ENCODE measurements at regions not wholly inside any gene's neighbourhood (a gene's known extent, or its start where the extent isn't known, plus 50 kb on each side); places are given as distances from the start of the nearest gene placed in this dataset.
"Not testable (repeated sequence)": the region's sequence is repeated elsewhere in the genome, so short reads cannot be mapped to it uniquely, and the experiment has no call there.

DNA sequence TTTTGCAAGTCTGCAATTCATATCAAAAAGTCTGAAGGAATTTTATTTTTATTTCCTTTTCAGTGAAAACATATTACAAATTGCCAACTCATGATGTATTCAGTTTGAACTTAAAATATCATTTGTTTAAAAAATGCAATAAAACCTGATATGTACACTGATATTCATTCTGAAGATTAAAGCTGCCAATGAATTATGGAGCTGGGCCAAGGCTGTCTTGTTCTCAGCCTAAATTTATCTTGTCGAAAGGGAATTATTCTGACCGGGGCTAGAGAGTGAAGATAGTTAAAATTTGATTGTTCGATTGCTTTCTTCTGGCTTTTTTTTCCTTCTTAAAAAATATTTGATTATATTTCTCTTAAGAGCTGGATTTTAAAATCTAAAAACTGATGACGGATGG lies 54.0 kb upstream of the RBFOX1 start:
- no peak for DNase-seq

DNA sequence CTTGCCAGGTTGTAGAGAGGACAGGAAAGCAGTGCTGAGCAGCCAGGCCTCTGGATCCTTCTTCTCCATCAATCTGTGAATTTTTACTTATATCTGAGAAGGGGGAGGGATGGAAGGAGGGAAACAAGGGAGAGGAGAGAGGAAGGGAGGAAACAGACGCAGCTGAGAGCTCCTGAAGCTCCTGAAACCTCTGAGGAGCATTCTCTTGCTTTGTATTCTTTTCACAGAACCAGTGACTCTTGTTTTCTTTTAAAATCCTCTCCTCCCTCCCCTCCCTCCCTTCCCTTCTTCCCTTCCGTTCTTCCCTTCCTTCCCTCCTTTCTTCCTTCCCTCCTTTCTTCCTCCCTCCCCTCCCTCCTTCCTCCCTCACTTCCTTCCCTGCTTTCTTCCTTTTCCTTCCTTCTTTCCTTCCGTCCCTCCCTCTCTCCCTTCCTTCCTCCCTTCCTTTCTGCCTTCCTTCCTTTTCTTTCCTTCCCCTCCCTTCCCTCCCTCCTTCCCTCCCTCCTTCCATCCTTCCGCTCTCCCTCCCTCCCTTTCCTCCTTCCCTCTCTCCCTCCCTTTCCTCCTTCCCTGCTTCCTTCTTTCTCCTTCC lies 60.0 kb upstream of the RBFOX1 start:
- no peak for DNase-seq

DNA sequence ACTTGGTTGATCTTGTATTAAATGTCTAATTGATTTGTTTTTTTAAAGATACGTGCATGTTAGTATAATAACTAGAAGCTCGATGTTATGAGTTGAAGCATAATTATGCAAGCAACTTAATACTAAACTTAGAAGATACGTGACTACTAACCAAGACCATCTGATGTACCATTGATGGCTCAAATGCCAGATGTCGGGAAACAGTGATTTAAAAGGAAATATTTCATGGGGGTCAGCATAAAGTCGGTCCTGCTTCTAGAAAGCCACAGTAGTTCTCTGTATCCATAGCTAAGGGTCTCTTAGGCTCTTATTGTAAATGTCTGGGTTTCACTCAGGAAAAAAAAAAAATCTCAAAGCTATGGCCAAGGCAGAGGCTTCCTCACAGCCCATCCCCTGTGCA lies 61.2 kb upstream of the RBFOX1 start:
- no peak for DNase-seq

DNA sequence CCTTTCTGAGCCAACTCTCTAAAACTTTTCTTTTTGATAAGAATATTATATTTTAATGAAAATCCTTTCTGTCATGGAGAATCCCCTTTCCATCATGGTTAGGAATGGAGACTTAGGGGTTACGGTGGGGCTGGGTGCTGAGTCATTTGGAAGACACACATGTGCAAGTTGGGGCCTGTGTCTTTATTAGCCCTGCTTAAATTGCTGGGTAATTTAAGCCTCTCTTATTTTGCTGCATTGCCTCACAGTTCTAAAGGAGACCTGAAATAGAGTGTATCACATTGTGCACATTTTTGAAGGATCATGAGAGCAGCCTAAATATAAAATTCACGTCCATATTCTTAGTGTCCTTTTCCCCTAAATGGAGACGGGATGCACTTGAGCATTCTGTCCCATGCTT lies 61.8 kb upstream of the RBFOX1 start:
- no peak for DNase-seq

DNA sequence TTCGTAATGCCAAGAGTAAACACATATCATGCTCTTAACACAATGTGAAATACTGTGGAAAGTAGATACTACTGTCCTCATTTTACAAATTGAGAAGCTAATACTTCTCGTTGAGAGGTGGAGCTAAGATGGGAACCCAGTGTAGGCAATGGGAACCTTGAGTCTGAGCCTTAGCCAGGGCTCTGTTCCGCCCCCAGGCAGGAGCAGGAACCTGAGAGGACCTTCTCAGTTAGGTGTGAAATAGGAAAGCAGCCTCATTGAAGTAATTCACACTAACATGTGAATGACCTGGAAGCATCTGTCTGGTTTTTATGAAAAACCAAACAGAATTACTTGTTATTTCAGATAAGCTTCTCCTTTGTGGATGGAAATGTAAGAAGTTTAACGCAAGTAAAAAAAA lies 62.6 kb upstream of the RBFOX1 start:
- DNase-seq, result no peak

DNA sequence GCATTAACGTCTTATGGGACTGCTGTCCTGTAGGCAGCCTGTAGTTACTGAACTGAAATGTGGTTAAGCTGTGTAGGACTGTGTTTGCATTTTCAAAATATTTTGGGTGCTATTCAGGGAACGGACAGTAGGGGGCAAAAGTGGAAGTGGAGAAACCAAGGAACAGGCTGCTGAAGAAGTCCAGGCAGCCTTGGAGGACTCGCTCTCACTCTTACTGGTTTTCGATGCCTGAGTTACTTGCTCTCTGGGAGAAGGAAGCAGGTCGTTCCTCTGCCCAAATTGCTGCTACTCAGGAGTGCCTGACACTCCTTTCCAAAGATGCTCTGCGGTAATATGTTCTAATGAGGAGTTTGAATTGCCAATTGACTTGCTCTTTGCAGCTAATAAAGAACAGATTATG lies 64.5 kb upstream of the RBFOX1 start:
- DNase-seq, result peak; percentile 1 to 2

DNA sequence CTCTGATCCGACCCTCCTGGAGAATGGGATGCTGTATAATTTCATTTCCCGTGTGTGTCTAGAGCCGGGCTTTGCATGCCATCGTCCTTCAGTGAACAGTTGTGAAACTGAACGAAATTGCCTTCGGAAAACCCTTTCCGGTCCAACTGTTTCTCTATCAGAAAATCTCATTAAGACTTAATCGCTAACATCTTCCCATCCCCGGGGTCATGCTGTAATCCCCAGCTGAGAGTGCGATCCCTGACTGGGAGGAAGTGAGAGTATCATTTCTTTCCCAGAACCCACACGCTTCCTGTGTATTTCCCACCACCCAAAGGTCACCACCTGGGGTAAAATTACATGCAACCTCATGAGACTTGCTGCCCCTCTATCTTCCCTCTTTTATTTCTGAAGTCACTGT lies 75.6 kb upstream of the RBFOX1 start:
- DNase-seq, result no peak

DNA sequence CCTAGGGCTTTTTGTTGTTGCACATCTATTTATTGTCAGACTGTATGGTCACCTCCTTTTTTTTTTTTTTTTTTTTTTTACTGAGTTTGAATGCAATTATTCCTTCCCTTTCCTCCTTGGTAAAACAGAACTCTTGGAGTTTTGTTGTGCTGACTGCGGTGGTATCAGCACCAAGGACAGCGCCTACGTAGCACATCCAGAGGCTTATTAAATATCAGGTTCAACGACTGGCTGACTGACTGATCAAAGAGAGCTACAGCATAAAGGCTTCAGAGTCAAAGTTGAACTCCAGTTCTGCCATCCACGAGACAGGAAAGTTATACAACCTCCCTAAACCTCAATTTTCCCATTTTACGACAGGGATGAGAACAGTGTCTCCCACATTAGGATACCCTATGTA lies 86.1 kb upstream of the RBFOX1 start:
- no peak for DNase-seq

DNA sequence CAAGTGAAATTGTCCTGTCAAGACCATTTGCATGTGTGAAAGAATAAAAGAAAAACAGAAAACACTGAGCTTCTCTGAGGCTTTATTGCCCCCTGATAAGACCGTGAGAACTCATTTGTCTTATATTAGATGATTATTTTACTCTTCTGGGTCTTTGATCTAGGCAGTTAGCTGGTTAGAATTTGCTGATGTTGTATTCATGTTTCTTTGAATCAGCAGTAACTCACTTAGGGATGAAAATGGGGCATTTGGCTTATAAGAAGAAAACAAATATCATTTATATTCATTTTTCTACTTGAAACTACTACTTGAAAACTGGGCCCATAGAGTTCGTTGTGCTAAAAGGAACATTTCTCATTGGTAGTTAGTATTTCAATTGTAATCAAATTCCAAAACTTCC lies 93.1 kb upstream of the RBFOX1 start:
- no peak for DNase-seq

DNA sequence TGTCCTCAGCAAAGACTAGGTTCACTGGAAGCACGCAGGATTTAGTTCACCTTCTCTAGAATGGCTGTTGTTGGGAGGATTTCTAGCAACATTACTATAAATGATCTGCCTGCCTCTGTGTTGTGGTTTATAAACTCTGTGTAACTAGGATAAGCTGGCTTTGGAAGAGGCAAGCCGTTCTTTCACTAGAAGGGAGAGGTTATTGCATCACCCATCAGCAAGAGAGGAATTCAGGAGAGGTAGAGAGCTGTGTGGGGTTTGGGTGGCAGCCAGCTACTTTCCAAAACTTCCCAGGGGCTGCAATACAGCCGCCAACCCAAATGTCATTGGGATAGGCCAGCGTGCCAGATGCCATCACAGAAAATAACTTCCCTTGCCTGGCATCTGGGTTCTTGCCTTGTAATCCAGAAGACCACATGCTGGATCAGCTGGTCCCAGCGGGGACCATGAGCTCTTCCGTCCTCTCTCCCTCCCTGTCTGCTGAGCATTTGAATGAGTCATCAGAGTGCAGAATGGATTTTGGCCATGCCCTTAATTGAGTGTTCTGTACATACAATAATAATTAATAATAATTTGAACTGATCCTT lies 95.7 kb upstream of the RBFOX1 start:
- no peak for DNase-seq

DNA sequence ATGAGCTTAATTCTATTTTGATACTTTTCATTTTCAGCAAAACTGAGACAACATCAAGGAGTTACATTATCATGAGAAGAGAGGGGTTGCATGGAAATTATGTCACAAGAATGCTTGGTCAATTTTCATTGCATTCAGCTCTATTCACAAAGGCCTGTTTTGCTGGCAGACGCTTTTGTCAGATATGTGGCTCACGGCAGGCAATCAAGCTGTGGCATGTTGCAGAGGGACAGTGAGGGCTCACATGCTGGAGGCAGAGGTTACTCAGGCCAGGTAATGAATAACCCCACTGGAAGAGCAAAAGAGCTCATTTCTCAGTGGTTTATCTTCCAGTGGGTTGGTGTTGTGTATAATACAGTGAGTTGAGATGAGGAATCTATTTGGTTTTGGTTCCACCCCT lies 98.7 kb upstream of the RBFOX1 start:
- DNase-seq, result no peak

DNA sequence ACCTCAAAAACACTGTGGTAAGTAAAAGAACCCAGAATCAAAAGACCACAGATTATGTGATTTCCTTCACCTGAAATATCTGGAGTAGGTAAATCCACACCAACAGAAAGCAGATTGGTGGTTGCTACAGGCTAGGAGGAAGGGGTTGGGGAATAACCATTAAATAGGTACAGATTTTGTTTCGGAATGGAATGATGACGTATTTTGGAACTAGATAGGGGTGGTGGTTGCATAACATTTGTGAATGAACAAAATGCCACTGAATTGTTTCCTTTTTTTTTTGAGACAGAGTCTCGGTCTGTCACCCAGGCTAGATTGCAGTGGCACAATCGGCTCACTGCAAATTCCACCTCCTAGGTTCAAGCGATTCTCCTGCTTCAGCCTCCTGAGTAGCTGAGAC lies 100.9 kb upstream of the RBFOX1 start:
- DNase-seq, result no peak

DNA sequence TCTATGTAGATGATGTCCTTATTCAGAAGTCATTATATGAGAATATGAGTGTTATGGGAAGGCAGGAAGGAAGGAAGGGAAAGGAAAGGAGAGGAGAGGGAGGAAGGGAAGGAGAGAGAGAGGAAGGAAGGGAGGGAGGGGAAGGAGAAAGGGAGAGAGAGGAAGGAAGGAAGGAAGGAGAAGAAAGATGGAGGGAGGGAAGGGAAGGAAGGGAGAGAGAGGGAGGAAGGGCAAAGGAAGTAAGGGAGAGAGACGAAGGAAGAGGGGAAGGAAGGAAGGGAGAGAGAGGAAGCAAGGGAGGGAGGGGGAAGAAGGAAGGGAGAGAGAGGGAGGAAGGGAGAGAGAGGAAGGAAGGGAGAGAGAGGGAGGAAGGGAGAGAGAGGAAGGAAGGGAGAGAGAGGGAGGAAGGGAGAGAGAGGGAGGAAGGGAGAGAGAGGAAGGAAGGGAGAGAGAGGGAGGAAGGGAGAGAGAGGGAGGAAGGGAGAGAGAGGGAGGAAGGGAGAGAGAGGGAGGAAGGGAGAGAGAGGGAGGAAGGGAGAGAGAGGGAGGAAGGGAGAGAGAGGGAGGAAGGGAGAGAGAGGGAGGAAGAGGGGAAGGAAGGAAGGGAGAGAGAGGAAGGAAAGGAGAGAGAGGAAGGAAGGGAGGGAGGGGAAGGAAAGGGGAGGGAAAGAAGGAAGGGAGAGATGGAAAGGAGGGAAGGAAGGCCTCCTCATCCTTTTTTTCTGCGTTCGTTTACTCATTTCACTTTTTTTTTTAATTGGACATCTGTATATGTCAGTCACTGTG lies 103.0 kb upstream of the RBFOX1 start:
- DNase-seq, result not testable (repeated sequence)

DNA sequence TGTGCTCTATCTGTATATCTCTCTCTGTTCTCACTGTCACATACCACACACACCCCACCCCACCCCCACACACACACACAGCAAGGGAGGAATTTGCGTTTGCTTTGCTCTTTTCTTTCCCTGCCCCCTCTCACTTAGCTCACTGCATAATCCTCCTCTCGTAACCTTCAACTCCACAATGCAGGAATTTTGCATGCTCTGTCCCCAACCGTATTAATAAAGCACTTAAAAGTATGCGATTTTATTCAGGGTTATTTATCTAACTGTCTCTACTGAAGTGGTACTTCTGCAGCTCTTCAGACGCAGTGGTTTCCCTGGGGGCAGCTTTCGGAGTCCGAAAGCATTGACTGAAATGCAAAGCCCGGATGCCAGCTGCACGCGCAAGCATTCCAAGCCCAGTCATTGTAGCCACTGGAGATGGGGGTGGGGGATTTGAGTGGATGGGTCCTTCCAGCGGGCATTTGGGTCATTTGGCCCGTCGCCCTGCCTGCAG lies 105.4 kb upstream of the RBFOX1 start:
- no peak for DNase-seq

DNA sequence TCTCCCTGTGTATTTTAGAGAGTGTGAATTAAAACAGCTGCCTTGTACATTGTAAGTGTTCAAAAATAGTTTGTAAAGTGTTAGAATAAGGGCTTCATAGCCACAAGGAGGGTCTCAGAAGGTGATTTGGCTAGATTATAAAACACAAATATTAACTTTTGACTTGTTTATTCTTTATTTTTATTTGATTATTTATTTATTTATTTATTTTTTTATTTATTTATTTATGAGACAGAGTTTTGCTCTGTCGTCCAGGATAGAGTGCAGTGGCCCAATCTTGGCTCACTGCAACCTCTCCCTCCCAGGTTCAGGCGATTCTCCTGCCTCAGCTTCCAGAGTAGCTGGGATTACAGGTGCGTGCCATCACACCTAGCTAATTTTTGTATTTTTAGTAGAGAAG lies 111.5 kb upstream of the RBFOX1 start:
- no peak for DNase-seq

DNA sequence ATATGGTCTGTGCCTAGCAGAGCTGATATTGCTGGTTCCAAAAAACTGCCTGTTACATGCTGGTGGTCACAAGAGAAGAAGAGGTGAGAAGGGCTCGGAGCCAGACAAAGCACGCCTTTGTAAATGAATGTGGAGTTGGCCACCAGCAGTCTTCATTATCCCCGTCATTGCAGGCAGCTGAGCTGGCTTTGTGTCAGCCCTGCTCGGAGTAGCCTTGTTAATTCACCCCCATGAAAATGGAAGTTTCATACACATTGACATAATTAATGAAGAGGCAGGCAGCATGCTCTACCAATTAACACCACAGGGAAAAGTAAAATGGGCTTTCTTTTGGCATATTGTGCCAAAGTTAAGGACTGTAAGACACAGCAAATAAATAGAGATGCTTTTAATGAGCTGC lies 113.7 kb upstream of the RBFOX1 start:
- no peak for DNase-seq

DNA sequence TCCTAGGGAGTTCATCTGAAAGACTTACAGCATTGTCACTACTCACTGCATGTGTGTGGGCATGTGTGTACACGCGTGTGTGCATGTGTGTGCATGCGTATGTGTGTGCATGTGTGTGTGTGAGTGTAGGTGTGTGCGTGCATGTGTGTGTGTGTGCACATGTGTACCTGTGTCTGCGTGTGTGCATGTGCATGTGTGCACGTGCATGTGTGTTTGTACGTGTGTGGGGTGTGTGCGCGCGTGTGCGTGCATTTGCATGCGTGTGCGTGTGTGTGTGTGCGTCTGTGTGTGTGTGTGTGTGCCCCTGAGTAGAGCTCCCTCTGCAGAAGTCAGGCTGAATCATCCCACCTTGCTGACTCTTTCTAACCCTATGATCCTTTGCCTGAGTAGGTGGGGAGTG lies 114.8 kb upstream of the RBFOX1 start:
- DNase-seq, result no peak

DNA sequence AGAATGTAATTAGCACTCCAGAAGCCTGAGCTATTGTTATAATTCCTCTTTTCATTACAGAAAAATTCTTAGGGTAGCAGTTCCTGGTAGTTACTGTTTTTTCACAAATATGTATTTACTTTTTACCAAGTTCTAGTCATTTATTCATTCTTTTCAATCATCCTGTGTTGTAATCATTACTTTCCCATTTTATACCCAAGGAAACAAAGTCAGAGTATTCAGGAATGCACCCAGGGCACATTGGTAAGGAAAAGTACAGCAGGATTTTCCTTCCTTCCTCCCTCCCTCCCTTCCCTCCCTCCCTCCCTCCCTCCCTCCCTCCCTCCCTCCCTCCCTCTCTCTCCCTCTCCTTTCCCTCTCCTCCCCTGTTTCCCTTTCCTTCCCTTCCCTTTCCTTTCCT lies 115.9 kb upstream of the RBFOX1 start:
- no peak for DNase-seq

DNA sequence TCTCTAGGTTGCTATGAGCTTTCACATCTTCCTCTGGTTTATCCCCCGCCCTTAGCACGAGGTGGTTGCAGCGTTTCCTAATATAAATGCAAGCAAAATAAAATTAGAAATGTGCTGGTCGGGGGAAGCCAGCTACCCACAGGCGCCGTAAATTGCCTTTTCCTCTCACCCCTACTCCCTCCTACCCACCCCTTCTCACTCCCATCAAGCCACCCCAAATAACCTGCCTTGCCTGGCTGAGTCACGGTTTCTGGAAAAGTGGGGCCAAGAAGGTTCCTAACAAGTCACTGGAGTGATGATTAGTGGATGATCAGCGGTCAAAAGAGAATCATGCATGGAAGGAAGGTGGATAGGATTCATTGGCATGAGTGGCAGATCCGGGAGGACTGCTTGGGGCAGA lies 120.9 kb upstream of the RBFOX1 start:
- no peak for DNase-seq

DNA sequence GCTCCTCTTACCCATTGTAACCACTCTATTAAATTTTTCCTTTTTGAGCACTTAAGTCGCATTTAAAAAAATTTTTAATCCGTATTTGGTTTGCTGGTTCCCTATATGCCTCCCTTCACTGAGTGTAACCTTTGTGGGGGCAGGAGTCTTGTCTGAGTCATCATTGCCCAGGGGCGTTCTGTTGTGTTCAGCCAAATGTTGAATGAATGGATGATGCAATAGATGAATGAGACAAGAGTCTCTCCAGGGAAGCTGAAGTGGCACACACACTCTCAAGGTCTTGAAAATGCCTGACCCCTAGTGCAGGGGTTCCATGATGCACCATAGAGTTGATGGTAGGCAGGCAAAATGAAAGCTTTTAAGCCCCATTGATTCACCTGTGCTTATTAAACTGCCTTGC lies 123.0 kb upstream of the RBFOX1 start:
- DNase-seq, result no peak

DNA sequence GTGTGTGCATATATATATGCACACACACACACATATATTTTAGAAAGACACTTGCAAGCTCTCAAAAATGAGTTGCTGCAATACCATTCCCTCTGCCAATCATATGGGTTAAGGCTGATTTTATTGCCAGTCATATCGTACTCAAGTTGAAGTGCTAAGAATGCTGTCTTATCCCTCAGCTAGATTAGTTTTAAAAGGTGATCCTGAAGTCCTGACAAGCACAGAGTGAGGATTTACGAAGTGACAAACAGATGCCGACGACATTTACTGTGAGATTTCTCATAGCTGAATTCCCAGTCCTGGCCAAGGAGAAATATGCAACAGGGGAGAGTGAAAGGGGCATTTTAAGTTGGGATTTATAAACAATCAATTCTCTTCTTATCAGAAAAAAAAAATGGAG lies 126.2 kb upstream of the RBFOX1 start:
- DNase-seq, result no peak

DNA sequence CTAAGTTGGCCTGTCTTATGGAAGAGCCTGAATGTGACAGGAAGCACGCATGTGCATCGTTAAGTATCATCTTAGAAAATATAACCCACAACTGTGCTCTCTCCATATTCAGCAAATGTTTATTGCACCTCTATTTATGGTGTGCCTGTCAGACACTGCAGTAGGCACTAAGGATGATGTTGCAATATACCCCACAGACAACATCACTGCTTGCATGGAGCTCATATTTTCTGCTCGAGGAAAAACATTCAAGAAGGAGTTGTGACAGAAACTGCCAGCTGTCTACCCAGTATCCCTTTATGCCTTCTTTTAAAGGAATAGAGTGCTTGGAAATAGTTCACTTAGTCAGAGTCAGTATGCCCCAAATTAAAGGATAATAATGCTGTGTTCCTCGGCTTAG lies 132.3 kb upstream of the RBFOX1 start:
- no peak for DNase-seq

DNA sequence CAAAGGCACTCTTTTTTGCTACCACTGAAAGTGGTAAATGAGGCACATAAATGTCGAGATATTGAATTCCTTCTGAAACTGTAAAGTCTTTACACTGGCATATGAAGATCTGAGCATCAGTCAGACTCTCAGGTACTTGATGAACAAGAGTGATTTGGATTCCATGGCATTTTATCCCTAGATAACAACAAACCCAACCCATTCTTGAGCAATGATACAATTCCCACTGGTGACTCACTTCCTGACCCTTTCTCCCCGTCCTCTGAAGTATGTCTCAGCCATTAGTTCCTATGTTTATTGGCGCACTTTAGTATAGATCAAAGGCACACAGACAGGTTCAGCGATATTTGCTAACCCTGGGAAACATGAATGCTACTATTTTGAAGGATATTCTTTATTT lies 147.0 kb upstream of the RBFOX1 start:
- no peak for DNase-seq

DNA sequence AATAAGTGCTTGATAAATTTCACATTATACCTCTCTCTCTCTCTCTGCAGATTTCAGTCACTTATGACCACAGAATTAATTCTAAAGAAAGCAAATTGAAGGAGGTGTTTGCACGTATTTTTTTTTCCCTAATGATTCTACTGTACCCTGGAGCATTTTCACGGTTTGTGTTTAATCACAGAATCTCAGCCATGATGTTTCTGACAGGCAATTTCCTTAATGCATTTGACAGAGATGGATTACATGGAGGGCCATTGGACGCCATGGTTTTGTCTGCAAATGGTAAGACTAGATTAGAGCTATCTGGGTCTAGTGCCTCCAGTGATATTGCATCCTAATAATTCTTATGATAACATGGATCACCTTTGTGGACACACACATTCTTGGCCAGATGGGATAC lies 147.5 kb upstream of the RBFOX1 start:
- DNase-seq, result no peak

DNA sequence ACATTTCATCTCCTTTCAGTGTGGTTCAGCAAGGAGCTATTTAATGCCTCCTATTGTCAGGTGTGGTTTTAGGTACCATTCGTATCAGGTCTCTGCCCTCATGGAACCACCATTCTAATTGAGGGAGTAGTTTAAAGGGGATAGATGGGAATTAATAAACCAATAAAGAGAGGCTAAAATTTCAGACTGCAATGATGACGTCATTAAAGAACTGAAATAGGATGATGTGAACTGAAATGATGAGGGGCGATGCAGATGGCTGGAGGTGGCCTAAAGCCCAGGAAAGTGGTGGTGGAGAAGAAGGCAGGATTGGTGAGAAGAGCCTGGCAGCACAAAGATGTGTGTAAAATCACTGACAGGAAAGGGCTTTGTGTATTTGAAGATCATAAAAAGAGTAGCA lies 148.9 kb upstream of the RBFOX1 start:
- DNase-seq, result no peak
